Neural cell (in vitro differentiated cells): ENCODE measurements at regions not wholly inside any gene's neighbourhood (a gene's known extent, or its start where the extent isn't known, plus 50 kb on each side); places are given as distances from the start of the nearest gene placed in this dataset.

Experiments used
- TAF1 ChIP-seq: IDR thresholded peaks from 2 replicates; pipeline ENCODE4 v1.6.1; 2012; ENCODE audit warnings: low read depth
- TF ChIP-seq, protein P1 (sequence below): fragments of 450-650 bp; IDR thresholded peaks from 2 replicates; pipeline ENCODE4 v1.5.1; 2014; ENCODE audit warnings: antibody characterized with exemption, mild to moderate bottlenecking, moderate library complexity; ENCODE audit not compliant: poor library complexity, severe bottlenecking

DNA sequence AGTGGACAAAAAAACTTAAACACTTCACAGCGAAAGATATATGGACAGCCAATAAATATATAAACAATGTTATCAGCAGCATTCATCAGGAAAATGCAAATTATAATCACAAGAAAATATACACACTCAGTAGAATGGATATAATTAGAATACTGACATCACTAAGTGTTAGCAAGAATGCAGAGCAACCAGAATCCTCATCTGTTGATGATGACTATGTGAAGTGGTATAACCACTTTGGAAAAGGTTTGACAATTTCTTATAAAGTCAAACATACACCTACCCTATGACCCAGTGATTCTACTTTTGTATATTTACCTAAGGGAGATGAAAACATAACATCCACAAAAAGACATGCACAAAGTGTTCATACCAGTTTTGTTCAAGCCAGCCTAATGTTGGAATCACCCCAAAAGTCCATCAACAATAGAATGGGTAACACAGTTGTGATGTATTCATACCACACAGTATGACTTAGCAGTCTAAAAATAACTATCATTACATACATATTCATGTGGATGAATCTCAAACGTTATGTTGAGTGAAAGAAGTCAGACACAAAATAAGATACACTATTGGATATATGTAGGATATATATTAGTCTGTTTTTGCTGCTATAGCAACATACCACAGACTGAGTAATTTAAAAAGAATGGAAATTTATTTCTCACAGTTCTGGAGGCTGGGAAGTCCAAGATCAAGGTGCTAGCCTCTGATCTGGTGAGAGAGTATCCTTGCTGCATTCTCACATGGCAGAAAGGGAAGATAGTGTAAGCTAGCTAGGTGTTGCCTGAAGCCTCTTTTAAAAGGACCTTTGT, 148.8 kb upstream of the ADAMTSL1 start:
- TF ChIP-seq, protein P1, sequence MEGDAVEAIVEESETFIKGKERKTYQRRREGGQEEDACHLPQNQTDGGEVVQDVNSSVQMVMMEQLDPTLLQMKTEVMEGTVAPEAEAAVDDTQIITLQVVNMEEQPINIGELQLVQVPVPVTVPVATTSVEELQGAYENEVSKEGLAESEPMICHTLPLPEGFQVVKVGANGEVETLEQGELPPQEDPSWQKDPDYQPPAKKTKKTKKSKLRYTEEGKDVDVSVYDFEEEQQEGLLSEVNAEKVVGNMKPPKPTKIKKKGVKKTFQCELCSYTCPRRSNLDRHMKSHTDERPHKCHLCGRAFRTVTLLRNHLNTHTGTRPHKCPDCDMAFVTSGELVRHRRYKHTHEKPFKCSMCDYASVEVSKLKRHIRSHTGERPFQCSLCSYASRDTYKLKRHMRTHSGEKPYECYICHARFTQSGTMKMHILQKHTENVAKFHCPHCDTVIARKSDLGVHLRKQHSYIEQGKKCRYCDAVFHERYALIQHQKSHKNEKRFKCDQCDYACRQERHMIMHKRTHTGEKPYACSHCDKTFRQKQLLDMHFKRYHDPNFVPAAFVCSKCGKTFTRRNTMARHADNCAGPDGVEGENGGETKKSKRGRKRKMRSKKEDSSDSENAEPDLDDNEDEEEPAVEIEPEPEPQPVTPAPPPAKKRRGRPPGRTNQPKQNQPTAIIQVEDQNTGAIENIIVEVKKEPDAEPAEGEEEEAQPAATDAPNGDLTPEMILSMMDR, result no peak
- TF ChIP-seq TAF1, result no peak
